ENCODE measurements at regions not wholly inside any gene's neighbourhood (a gene's known extent, or its start where the extent isn't known, plus 50 kb on each side); places are given as distances from the start of the nearest gene placed in this dataset.

DNA sequence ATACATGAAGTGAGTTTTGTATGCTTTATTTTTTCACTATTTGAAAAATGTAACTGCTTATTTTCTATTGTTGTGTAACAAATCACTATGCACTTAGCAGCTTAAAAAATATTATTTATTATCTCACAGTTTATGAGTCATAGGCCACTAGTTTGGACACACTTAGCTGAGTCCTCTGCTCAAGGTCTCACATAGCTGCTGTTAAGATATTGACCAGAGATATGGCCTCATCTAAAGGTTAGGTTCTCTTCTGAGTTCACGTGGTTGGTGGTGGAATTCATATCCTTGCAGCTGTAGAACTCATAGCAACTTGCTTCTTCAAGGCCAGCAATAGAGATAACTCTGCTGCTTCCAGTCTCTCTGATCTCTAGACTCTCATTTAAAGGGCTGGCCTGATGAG lies 534.4 kb downstream of the SPRY1 start:
- TF ChIP-seq CTCF (IDR thresholded peaks at IDR 0.05) (no peak), POLR2A (IDR thresholded peaks at IDR 0.05) (no peak), POLR2AphosphoS5 (IDR thresholded peaks at IDR 0.05) (no peak), EP300 (IDR thresholded peaks at IDR 0.05) (no peak)

All from sigmoid colon (tissue), 4 donors.